NCI-H1417 (cell line): ENCODE measurements at regions not wholly inside any gene's neighbourhood (a gene's known extent, or its start where the extent isn't known, plus 50 kb on each side); places are given as distances from the start of the nearest gene placed in this dataset.

ENCODE experiments used
- DNase-seq, 3 experiments: peaks; one replicate each; lab custom pipeline; 2025; lab: John Stamatoyannopoulos, UW

DNA sequence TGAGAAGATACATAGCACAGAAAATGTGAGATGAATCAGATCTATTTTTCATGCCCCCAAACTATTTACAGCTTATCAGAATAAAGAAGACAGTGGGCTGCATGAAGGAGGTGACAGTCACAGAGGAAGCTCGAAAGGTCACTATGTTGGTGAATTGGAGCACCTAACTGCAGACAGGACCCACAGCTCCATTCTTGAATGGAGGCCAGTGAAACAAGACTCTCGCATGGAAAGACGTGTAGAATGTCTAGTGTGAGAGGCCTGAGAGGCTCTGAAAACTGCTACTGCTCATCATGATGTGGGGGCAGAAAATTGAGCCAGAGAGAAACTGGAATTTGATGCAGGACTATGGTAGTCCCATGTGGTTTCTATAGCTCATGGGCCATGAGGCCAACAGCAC lies 60.3 kb upstream of the CCDC190 start:
- no peak for DNase-seq

- DNase-seq: no peak
Measured at GRCh38 chr1:162919034-162919433, 58.1 kb upstream of the CCDC190 start.

DNA sequence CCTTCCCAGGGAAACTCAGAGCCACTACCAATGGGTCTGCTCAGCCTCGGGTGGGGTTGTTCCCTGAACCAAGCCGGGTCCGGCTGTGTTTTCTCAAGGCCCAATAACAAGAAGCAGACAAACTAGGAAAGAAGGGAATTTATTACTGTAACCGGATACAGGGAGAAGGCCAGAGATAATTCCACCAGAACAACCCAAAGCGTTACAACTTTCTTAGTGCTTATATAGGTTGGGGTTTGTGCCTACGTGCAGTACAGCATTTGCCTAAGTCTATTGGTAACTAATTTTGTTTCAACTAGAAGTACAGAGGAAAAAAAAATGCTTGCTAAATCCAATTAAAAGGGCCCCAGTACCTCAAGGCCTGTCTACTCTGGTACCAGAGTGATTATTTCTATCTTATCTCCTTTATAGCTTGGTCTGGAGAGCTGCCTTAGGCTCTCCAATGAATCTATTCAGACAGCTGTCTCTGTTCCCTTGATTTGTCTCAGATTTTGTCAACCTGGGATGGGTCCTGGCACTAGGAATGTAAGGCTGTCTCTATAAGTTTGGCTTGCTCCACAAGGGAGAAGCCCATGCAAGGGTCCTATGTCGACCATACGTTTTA lies 57.3 kb upstream of the CCDC190 start:
- DNase-seq: no peak

- DNase-seq: no peak
Measured at GRCh38 chr1:162916821-162917613, 56.0 kb upstream of the CCDC190 start.

DNA sequence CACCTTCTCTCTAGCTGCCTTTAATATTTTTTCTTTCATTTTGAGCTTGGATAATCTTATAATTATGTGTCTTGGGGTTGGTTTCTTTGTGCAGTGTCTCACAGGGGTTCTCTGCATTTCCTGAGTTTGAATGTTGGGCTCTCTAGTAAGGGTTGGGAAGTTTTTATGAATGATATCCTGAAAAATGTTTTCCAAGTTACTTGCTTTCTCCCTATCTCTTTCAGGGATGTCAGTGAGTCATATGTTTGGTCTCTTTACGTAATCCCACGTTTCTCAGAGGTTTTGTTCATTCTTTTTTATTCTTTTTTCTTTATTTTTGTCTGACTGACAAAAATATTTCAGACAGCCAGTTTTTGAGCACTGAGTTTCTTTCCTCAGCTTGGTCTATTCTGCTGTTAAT lies 55.4 kb upstream of the CCDC190 start:
- no peak for DNase-seq

- DNase-seq: no peak
Measured at GRCh38 chr1:162914601-162915000, 53.6 kb upstream of the CCDC190 start.

GRCh38 chr1:162913345-162913744 lies 52.4 kb upstream of the CCDC190 start:
- peak in 1 of 3 experiments; percentile 28 for DNase-seq

DNA sequence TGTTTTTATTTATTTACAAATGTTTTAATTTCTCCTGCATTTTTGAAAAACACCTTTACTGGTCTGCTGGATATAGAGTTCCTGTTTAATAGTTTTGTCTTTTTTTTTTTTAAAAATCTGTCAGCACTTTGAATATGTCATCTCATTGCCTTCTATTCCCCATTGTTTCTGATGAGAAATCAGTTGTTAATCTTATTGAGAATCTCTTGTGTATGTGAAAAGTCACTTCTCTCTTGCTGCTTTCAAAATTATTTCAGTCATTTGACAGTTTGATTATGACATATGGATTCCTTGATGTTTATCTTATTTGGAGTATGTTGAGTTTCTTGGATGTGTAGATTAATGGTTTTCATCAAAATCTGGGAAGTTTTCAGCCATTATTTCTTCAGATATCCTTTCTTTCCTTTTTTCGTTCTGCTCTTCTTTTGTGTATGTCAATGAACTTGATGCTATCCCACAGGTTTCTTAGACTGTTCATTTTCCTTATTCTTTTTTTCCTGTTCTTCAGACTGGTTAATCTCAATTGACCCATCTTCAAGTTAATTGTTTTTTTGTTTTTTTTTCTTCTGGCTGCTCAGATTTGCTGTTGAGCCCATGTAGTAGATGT lies 51.2 kb upstream of the CCDC190 start:
- DNase-seq: no peak
